ENCODE measurements at regions not wholly inside any gene's neighbourhood (a gene's known extent, or its start where the extent isn't known, plus 50 kb on each side); places are given as distances from the start of the nearest gene placed in this dataset.

DNA sequence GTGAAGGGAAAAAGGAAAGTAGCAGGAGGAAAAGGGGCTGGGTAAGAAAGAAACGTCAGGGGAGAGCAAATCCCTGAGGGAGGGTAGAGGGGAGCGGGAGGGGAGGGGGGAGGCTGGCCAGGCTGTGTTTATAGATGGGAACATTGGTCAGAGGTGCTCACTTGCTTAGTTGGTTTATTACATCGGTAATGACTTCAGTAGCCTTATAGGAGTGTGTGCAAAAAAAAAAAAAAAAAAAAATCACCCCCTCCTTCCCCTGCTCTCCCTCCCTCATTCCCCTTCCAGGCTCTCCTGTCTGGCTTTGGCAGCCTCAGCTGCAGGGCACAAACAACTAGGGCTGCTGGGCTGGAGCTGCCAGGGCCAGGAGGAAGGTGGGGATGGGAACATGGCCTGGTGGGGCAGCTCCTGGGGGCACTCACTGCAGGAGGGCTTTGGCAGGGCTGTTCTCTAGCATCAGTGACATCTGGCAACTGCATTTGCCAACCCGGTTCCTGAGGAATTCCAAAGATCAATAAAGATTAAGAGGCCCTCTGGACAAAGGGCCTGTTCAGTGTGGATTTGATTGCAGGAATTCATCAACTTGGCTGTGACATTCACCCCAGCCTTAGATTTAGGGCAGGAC lies 334.5 kb upstream of the FRG2C start:
- DNase-seq: no peak
- no peak overlapping the region for H3K4me3 ChIP-seq (ENCODE audit: insufficient read depth, low read depth, low read length)
- no peak for ATAC-seq (ENCODE audit: low read depth)
- no peak overlapping the region for H3K27ac ChIP-seq (ENCODE audit: insufficient read depth, low read length)
- no peaks in the 10 kb centered on the region for H3K9me3 ChIP-seq (ENCODE audit: control insufficient read depth, insufficient read depth, low read length)
- H3K4me1 ChIP-seq (ENCODE audit: control insufficient read depth, insufficient read depth, low read length): peaks cover 9% of the 10 kb centered on the region; the same call in 1 of the 2 replicates
- no peak overlapping the region for H2BK15ac ChIP-seq (ENCODE audit: low read depth, low read length)
- no peak overlapping the region for H3K4ac ChIP-seq (ENCODE audit: low read depth, low read length)
- POLR2A ChIA-PET (ENCODE audit: unreplicated experiment): no interaction called here
- H4K8ac ChIP-seq (ENCODE audit: low read depth in 2 of 2, low read length in 2 of 2): no peak overlapping the region
- H3K9me1 ChIP-seq (ENCODE audit: insufficient read depth, low read length): no peaks in the 10 kb centered on the region; the same call in 1 of the 2 replicates
- no peak overlapping the region for H2BK20ac ChIP-seq (ENCODE audit: low read depth, low read length)
- H3K79me1 ChIP-seq (ENCODE audit: low read depth in 1 of 2, low read length in 2 of 2): no peaks in the 10 kb centered on the region
- CTCF ChIA-PET: no interaction called here
- H4K91ac ChIP-seq (ENCODE audit: insufficient read depth, low read depth, low read length): no peak overlapping the region
- no peak overlapping the region for H2BK5ac ChIP-seq (ENCODE audit: low read depth, low read length, poor library complexity, severe bottlenecking)
- no CpG with 5 or more reads among the region's 4 CpGs for WGBS, 2 experiments (ENCODE audit: extremely low coverage in 2 of 2, insufficient read length in 1 of 2)
- no peak overlapping the region for H3K18ac ChIP-seq (ENCODE audit: low read depth, low read length)
- BruUV-seq (replicated peaks): no TSS peak
- H4K5ac ChIP-seq (ENCODE audit: low read depth, low read length): no peak overlapping the region
- no peak overlapping the region for H2AFZ ChIP-seq (replicated peaks; ENCODE audit: low read length, poor library complexity)
- TF ChIP-seq CHD1 (IDR thresholded peaks at IDR 0.05; ENCODE audit: low read depth, low read length) (no peak), RCOR1 (IDR thresholded peaks at IDR 0.05; ENCODE audit: insufficient replicate concordance, low read length) (no peak), MXI1 (IDR thresholded peaks at IDR 0.05; ENCODE audit: borderline replicate concordance, low read depth, low read length) (no peak), RFX5 (IDR thresholded peaks at IDR 0.05; ENCODE audit: low read depth, low read length) (no peak), POLR2A (IDR thresholded peaks at IDR 0.05; ENCODE audit: low read depth, low read length) (no peak), NFE2L2 (IDR thresholded peaks at IDR 0.05; ENCODE audit: low read depth, low read length) (no peak), BHLHE40 (IDR thresholded peaks at IDR 0.05; ENCODE audit: low read depth, low read length) (no peak), MAZ (IDR thresholded peaks at IDR 0.05; ENCODE audit: borderline replicate concordance, low read depth, low read length) (no peak), SMC3 (IDR thresholded peaks at IDR 0.05; ENCODE audit: low read depth, low read length) (no peak), MAFK (IDR thresholded peaks at IDR 0.05; ENCODE audit: low read depth, low read length) (no peak), RAD21 (IDR thresholded peaks at IDR 0.05; ENCODE audit: low read length) (no peak)
- TF ChIP-seq, protein P1, sequence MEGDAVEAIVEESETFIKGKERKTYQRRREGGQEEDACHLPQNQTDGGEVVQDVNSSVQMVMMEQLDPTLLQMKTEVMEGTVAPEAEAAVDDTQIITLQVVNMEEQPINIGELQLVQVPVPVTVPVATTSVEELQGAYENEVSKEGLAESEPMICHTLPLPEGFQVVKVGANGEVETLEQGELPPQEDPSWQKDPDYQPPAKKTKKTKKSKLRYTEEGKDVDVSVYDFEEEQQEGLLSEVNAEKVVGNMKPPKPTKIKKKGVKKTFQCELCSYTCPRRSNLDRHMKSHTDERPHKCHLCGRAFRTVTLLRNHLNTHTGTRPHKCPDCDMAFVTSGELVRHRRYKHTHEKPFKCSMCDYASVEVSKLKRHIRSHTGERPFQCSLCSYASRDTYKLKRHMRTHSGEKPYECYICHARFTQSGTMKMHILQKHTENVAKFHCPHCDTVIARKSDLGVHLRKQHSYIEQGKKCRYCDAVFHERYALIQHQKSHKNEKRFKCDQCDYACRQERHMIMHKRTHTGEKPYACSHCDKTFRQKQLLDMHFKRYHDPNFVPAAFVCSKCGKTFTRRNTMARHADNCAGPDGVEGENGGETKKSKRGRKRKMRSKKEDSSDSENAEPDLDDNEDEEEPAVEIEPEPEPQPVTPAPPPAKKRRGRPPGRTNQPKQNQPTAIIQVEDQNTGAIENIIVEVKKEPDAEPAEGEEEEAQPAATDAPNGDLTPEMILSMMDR (conservative IDR thresholded peaks at IDR 0.05; ENCODE audit: low read depth, low read length): no peak
- TF ChIP-seq, protein P2, sequence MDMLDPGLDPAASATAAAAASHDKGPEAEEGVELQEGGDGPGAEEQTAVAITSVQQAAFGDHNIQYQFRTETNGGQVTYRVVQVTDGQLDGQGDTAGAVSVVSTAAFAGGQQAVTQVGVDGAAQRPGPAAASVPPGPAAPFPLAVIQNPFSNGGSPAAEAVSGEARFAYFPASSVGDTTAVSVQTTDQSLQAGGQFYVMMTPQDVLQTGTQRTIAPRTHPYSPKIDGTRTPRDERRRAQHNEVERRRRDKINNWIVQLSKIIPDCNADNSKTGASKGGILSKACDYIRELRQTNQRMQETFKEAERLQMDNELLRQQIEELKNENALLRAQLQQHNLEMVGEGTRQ (IDR thresholded peaks at IDR 0.05; ENCODE audit: low read depth, low read length): no peak
- TF ChIP-seq, protein P3, sequence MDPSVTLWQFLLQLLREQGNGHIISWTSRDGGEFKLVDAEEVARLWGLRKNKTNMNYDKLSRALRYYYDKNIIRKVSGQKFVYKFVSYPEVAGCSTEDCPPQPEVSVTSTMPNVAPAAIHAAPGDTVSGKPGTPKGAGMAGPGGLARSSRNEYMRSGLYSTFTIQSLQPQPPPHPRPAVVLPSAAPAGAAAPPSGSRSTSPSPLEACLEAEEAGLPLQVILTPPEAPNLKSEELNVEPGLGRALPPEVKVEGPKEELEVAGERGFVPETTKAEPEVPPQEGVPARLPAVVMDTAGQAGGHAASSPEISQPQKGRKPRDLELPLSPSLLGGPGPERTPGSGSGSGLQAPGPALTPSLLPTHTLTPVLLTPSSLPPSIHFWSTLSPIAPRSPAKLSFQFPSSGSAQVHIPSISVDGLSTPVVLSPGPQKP (IDR thresholded peaks at IDR 0.05; ENCODE audit: borderline replicate concordance, low read depth, low read length): no peak
- no peaks in the 10 kb centered on the region for H4K20me1 ChIP-seq (ENCODE audit: insufficient read depth, low read length)
- H3K9ac ChIP-seq (ENCODE audit: low read depth, low read length): no peak overlapping the region
- no peaks in the 10 kb centered on the region for H3K36me3 ChIP-seq (ENCODE audit: control insufficient read depth, insufficient read depth, low read length)
- H3K23ac ChIP-seq (ENCODE audit: low read depth, low read length): no peak overlapping the region
- no peak overlapping the region for H3K4me2 ChIP-seq (ENCODE audit: low read depth, low read length)
- dilution Hi-C loops (cut with HindIII; ENCODE audit: low sequenced_read_pairs, unreplicated experiment): no loop called here
- no peak overlapping the region for H2BK120ac ChIP-seq (ENCODE audit: low read depth, low read length)
- H3K14ac ChIP-seq (replicated peaks; ENCODE audit: low read depth, low read length): no peak overlapping the region
- H3K27me3 ChIP-seq (ENCODE audit: control insufficient read depth, insufficient read depth, low read length): peaks cover 14% of the 10 kb centered on the region
- intact Hi-C loops (cut with micrococcal nuclease): no loop called here
- in situ Hi-C loops (cut with MboI; ENCODE audit: low sequenced_read_pairs): no loop called here
- no peak overlapping the region for H3K56ac ChIP-seq (ENCODE audit: extremely low read depth, insufficient read depth, low read length)
- no peak overlapping the region for H2AK9ac ChIP-seq (replicated peaks; ENCODE audit: low read depth, low read length, poor library complexity)
- no peak overlapping the region for H2AK5ac ChIP-seq (ENCODE audit: low read depth, low read length)

All from IMR-90 (cell line).